ENCODE measurements at regions not wholly inside any gene's neighbourhood (a gene's known extent, or its start where the extent isn't known, plus 50 kb on each side); places are given as distances from the start of the nearest gene placed in this dataset.

DNA sequence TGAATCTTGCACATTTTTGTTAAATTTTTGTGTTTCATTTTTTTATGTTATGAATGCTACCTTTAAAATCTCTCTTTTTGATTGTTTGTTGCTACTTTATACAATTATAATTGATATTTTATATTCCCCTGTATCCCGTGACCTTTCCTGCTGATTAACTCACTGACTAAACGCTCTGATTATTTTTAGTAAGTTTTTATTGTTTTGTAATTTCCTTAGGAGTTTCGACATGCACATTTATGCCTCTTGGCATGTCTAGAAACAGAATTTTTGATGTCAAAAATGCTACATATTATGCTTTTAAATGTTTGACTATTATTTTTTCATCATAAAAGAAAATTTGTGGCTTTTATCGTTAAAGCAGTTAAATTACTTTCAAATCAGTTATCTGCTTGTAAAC, 1131.6 kb upstream of the TMEFF2 start:
- CTCF ChIA-PET: no interaction called here
- POLR2A ChIA-PET: no interaction called here

DNA sequence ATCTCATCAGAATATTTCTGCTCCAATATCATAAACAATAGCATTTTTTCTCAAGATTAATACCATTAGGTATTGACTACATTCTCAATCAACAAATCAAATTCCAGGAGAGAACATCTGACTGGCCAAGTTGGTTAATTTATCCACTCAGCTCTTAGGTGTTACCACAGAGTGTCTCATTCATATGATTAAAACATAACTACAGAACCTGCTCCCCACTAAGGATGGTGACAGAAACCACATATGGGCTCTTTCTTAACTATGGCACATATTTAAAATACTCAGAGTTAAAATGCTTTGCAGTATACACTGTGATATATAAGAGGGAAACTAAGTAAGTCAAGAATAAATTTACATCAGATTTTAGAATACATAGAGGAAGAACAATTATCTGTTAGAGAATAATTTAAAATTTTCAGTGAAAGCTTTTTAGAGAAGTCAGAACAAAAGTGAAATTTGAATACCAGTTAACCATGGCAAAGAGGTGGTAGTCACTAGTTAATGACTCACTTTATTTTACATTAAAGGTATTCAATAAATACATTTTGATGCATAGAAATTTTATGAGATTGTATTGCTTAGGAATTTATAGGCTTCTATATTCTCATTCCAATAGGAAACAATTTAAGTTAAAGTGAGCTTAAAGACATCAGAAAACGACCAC, 1120.8 kb upstream of the TMEFF2 start:
- ChIA-PET CTCF (no interaction called here), POLR2A (no interaction called here)

GRCh38 chr2:193303464-193303863, 1108.7 kb upstream of the TMEFF2 start:
- ChIA-PET CTCF (no interaction called here), POLR2A (no interaction called here)

- ChIA-PET POLR2A (no interaction called here), CTCF (no interaction called here)
These were observed 1099.6 kb upstream of the TMEFF2 start for GRCh38 chr2:193294371-193294770.

- ChIA-PET POLR2A (no interaction called here), CTCF (no interaction called here)
These were observed 1084.6 kb upstream of the TMEFF2 start for GRCh38 chr2:193279361-193279760.

- ChIA-PET CTCF (no interaction called here), POLR2A (no interaction called here)
These were observed 1082.3 kb upstream of the TMEFF2 start for GRCh38 chr2:193276988-193277387.

GRCh38 chr2:193276560-193276959, 1081.8 kb upstream of the TMEFF2 start:
- ChIA-PET POLR2A (no interaction called here), CTCF (no interaction called here)

- ChIA-PET CTCF (no interaction called here), POLR2A (no interaction called here)
These were observed 1081.3 kb upstream of the TMEFF2 start for GRCh38 chr2:193276069-193276468.

GRCh38 chr2:193272011-193272410, 1077.3 kb upstream of the TMEFF2 start:
- CTCF ChIA-PET: no interaction called here
- POLR2A ChIA-PET: no interaction called here

DNA sequence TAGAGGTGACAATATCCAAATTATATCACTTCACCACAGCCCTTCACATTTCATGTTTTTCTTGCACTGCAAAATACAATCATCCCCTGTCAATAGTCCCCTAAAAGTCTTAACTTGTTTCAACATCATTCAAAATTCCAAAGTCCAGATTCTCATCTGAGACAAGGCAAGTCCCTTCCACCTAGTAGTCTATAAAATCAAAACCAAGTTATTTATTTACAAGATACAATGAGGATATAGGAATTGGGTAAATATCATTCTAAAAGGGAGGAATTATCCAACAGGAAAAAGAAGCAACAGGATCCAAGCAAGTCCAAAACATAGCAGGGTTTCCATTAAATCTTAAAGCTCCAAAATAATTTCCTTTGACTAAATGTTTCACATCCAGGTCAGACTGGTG, 1076.1 kb upstream of the TMEFF2 start:
- ChIA-PET CTCF (no interaction called here), POLR2A (no interaction called here)

DNA sequence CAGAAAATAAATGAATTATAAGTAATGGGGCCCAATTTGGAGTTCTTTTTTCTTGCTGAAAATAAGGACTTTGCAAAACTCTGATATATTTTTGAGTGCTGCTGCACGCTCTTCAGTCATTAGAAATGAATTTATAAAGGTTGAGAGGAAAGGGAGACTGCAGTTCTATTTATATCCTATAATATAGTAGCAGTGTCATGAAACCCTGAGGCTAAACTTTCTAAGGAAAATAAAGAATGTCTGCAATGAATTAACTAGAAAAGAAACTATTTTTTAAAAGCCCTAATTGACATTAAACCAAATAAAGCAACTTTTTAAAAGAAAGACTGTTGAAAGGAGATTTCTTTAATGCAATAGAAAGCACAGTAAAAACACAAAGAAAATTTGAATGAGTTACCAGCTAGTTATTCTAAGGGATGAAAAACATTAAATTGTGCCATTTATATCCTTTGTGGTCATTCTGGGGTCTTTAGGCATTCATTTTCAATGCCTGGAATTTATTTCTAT, 1072.8 kb upstream of the TMEFF2 start:
- POLR2A ChIA-PET: no interaction called here
- CTCF ChIA-PET: no interaction called here

DNA sequence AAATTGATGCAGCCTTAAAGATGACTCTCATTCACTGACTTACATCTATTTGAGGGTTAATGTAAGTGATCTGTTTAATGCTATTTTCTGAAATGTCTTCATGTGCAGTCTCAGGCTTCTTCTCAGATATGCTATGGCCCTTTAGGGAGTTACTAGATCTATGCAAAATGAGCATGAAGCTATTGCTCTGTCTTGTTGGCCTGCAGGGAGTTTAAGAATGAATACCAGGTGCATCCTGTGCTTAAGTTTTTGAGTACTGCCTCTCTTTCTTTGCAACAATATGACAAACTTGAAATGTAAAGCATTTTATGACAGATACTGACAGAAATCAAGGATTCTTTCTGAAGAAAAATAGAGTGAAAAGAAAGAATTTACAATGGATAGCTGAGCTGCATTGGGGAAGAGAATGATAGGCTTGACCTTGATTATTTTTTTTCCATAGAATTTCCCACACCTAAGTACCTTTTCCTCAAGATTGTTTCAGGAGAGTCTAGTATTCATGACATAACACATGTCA, 1058.3 kb upstream of the TMEFF2 start:
- CTCF ChIA-PET: no interaction called here

GRCh38 chr2:193251909-193252308, 1057.2 kb upstream of the TMEFF2 start:
- POLR2A ChIA-PET: no interaction called here
- CTCF ChIA-PET: no interaction called here

More for the DNA sequence above, 1058.3 kb upstream of the TMEFF2 start:
- POLR2A ChIA-PET: no interaction called here

- POLR2A ChIA-PET: no interaction called here
These were observed 1055.7 kb upstream of the TMEFF2 start for GRCh38 chr2:193250389-193250788.

GRCh38 chr2:193240752-193241151, 1046.0 kb upstream of the TMEFF2 start:
- CTCF ChIA-PET: no interaction called here

More at GRCh38 chr2:193250389-193250788, 1055.7 kb upstream of the TMEFF2 start:
- CTCF ChIA-PET: no interaction called here

DNA sequence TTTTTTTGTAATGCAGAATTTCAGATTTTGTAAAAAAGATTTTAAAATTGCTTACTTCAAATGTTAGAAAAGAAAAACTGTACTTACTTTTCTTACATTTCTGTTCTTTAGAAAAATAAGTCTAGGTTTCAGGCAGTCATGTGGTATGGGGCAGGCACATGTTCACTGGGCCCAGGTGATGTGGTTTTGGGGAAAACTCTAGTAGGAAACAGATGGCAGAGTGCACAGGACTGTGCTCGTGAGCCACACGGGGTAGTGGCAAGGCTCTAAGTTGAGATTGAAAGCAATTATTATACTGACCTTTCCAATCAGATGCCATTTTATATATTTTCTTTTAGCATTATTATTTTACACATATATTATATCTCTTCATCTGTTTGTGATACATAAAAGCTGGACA, 1036.9 kb upstream of the TMEFF2 start:
- ChIA-PET CTCF (no interaction called here), POLR2A (no interaction called here)

More at GRCh38 chr2:193240752-193241151, 1046.0 kb upstream of the TMEFF2 start:
- POLR2A ChIA-PET: no interaction called here

- POLR2A ChIA-PET: no interaction called here
- CTCF ChIA-PET: no interaction called here
These were observed 1033.5 kb upstream of the TMEFF2 start for GRCh38 chr2:193228276-193228675.

DNA sequence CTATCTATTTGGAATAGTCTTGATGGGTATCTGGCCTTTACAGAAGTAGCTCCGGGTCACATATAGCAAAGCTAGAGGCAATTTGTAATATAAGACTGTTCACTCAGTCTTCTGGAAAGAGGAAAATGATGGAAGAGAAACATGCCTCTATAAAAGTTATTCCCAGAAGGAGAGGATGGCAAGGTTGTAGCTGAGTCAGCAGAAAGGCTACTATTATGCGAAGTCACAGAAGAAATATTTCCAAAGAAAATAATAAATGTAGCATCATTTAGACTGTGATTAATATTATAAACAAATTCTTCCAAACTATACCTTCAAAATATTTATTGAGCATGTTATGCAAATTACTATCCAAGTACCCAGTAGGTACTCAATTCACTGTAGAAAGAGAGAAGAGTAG, 1027.7 kb upstream of the TMEFF2 start:
- POLR2A ChIA-PET: no interaction called here

GRCh38 chr2:193219413-193219812, 1024.7 kb upstream of the TMEFF2 start:
- ChIA-PET CTCF (no interaction called here), POLR2A (no interaction called here)

More for the DNA sequence above, 1027.7 kb upstream of the TMEFF2 start:
- CTCF ChIA-PET: no interaction called here

GRCh38 chr2:193201583-193201982, 1006.9 kb upstream of the TMEFF2 start:
- ChIA-PET CTCF (no interaction called here), POLR2A (no interaction called here)

- POLR2A ChIA-PET: no interaction called here
These were observed 1004.6 kb upstream of the TMEFF2 start for GRCh38 chr2:193199322-193199721.

DNA sequence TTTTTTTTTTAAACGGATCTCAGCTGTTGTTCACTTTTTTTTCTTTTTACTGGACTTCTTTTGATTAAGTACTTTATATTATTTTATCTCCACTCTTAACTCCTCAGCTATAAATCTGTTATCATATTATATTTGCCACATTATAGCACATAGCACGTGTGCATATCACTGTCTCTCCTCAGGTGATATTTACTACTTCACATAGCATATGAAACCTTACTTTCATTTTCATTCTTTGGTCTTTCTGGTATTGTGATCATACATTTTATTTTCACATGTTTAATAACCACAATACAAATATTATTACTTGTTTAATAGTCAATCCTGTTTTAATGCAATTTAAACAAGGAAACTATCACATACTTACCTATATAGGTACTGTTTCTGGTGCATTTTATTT, 993.1 kb upstream of the TMEFF2 start:
- ChIA-PET POLR2A (no interaction called here), CTCF (no interaction called here)

More at GRCh38 chr2:193199322-193199721, 1004.6 kb upstream of the TMEFF2 start:
- CTCF ChIA-PET: no interaction called here
